AG04449 (cell line): ENCODE measurements at regions not wholly inside any gene's neighbourhood (a gene's known extent, or its start where the extent isn't known, plus 50 kb on each side); places are given as distances from the start of the nearest gene placed in this dataset.

ENCODE experiments used
- CTCF ChIA-PET: fragments of 350-600 bp; formaldehyde crosslinking; extraction: SDS; loops from one replicate; lab custom pipeline; 2021; ENCODE audit warnings: antibody characterized with exemption; lab: Yijun Ruan, JAX
- POLR2A ChIA-PET: fragments of 400-600, 350-600 bp; formaldehyde crosslinking; extraction: SDS; loops from one replicate; lab custom pipeline; 2020; ENCODE audit warnings: antibody characterized with exemption, inconsistent platforms; lab: Yijun Ruan, JAX
- DNase-seq: peaks from one replicate; pipeline ENCODE4 v3.0.0-alpha.2; 2010; ENCODE audit warnings: low read depth, low spot score
- H3K4me3 ChIP-seq: 2 replicates; pipeline ENCODE4 v1.5.1; 2011; ENCODE audit warnings: low read depth, mild to moderate bottlenecking, control low read depth, low read length
- CTCF ChIP-seq: IDR thresholded peaks from one replicate; pipeline ENCODE4 v1.5.1; 2011; ENCODE audit warnings: mild to moderate bottlenecking, moderate library complexity, low read length, control low read depth, inconsistent platforms; ENCODE audit not compliant: insufficient read depth; ENCODE audit errors: missing control alignments

DNA sequence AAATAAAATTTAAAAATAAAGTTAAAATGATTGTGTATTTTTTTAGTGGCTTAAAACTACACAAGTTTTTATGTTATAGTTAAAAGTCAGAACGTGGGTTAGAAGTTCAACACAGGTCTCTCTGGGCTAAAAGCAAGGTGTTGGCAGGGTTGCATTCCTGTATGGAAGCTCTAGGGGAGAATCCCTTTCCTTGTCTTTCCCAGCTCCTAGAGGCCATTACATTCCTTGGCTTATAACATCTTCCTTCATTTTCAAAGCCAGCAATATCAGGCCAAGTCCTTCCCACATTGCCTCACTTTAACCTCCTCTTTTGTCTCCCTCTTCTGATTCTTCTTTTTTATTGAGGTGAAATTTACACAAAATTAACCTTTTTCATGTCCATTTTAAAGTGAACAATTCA is 52.4 kb upstream of the EEPD1 start:
- no peak for DNase-seq

More for the DNA sequence above, 52.4 kb upstream of the EEPD1 start:
- ChIA-PET CTCF (no interaction called here), POLR2A (no interaction called here)
- TF ChIP-seq CTCF = no peak
- H3K4me3 ChIP-seq = no peak overlapping the region
